Immature natural killer cell (primary cell): ENCODE measurements at regions not wholly inside any gene's neighbourhood (a gene's known extent, or its start where the extent isn't known, plus 50 kb on each side); places are given as distances from the start of the nearest gene placed in this dataset.

Experiments used
- DNase-seq, 3 donors: peaks; one replicate each; pipeline ENCODE4 v3.0.0; 2022; ENCODE audit warnings: mixed read lengths in 1 of 3
- H3K27ac Mint-ChIP-seq, 6 donors: one replicate each; pipeline ENCODE4 v1.8.0; 2020; ENCODE audit warnings: mixed read lengths in 6 of 6, mild to moderate bottlenecking in 5 of 6, inconsistent platforms in 4 of 6, moderate library complexity in 3 of 6
- H3K27me3 Mint-ChIP-seq, 3 donors: one replicate each; pipeline ENCODE4 v1.8.0; 2020 to 2021; ENCODE audit warnings: low read depth in 3 of 3, mild to moderate bottlenecking in 3 of 3, mixed read lengths in 3 of 3, moderate library complexity in 3 of 3, inconsistent platforms in 1 of 3
- H3K36me3 Mint-ChIP-seq, 3 donors: one replicate each; pipeline ENCODE4 v1.8.0; 2020; ENCODE audit warnings: mixed read lengths in 3 of 3, inconsistent platforms in 2 of 3, mild to moderate bottlenecking in 2 of 3
- H3K4me1 Mint-ChIP-seq, 2 donors: one replicate each; pipeline ENCODE4 v1.8.0; 2020; ENCODE audit warnings: inconsistent platforms in 2 of 2, mild to moderate bottlenecking in 2 of 2, mixed read lengths in 2 of 2, moderate library complexity in 1 of 2
- H3K4me3 Mint-ChIP-seq, 5 donors: one replicate each; pipeline ENCODE4 v1.8.0; 2020; ENCODE audit warnings: mild to moderate bottlenecking in 5 of 5, mixed read lengths in 5 of 5, inconsistent platforms in 3 of 5, moderate library complexity in 3 of 5
- H3K9me3 Mint-ChIP-seq, 6 donors: one replicate each; pipeline ENCODE4 v1.8.0; 2020; ENCODE audit warnings: mild to moderate bottlenecking in 6 of 6, mixed read lengths in 6 of 6, inconsistent platforms in 4 of 6, moderate library complexity in 3 of 6

GRCh38 chr11:92332986-92333385 is 108.4 kb downstream of the FAT3 start:
- Mint-ChIP-seq H3K36me3 (no peaks in the 10 kb centered on the region), H3K4me1 (no peaks in the 10 kb centered on the region), H3K27me3 (peaks cover 0 to 2% (median 1%) of the 10 kb centered on the region in 3 donors), H3K4me3 (no peak overlapping the region), H3K27ac (no peak overlapping the region), H3K9me3 (peaks cover 0 to 26% (median 4%) of the 10 kb centered on the region in 6 donors)
- DNase-seq, result no peak

- H3K27ac Mint-ChIP-seq, result no peak overlapping the region
- H3K36me3 Mint-ChIP-seq, result no peaks in the 10 kb centered on the region
- no peak overlapping the region for H3K4me3 Mint-ChIP-seq
- H3K9me3 Mint-ChIP-seq, result peaks cover 0 to 40% (median 9%) of the 10 kb centered on the region in 6 donors
- DNase-seq, result no peak
- no peaks in the 10 kb centered on the region for H3K4me1 Mint-ChIP-seq
- peaks cover 0 to 4% (median 0%) of the 10 kb centered on the region in 3 donors for H3K27me3 Mint-ChIP-seq
Observed at GRCh38 chr11:92340839-92341238, 116.2 kb downstream of the FAT3 start.

GRCh38 chr11:92342034-92342720 is 117.6 kb downstream of the FAT3 start:
- no peaks in the 10 kb centered on the region for H3K4me1 Mint-ChIP-seq
- DNase-seq, result no peak
- H3K9me3 Mint-ChIP-seq, result peaks cover 0 to 40% (median 11%) of the 10 kb centered on the region in 6 donors
- no peak overlapping the region for H3K27ac Mint-ChIP-seq
- H3K4me3 Mint-ChIP-seq, result no peak overlapping the region
- H3K27me3 Mint-ChIP-seq, result peaks cover 0 to 4% (median 0%) of the 10 kb centered on the region in 3 donors
- H3K36me3 Mint-ChIP-seq, result no peaks in the 10 kb centered on the region

- DNase-seq, result no peak
- Mint-ChIP-seq H3K27me3 (peaks cover 0 to 4% (median 0%) of the 10 kb centered on the region in 3 donors), H3K36me3 (no peaks in the 10 kb centered on the region), H3K4me1 (no peaks in the 10 kb centered on the region), H3K27ac (no peak overlapping the region), H3K9me3 (peaks cover 0 to 39% (median 12%) of the 10 kb centered on the region in 6 donors), H3K4me3 (no peak overlapping the region)
Observed at GRCh38 chr11:92342886-92343285, 118.3 kb downstream of the FAT3 start.

GRCh38 chr11:92346220-92346619 is 121.6 kb downstream of the FAT3 start:
- no peaks in the 10 kb centered on the region for H3K4me1 Mint-ChIP-seq
- no peak for DNase-seq
- H3K27ac Mint-ChIP-seq, result no peak overlapping the region
- peaks cover 0 to 4% (median 1%) of the 10 kb centered on the region in 3 donors for H3K27me3 Mint-ChIP-seq
- H3K9me3 Mint-ChIP-seq, result peaks cover 0 to 34% (median 9%) of the 10 kb centered on the region in 6 donors
- no peaks in the 10 kb centered on the region for H3K36me3 Mint-ChIP-seq
- no peak overlapping the region for H3K4me3 Mint-ChIP-seq

- no peaks in the 10 kb centered on the region for H3K4me1 Mint-ChIP-seq
- peaks cover 0 to 1% (median 0%) of the 10 kb centered on the region in 3 donors for H3K27me3 Mint-ChIP-seq
- H3K36me3 Mint-ChIP-seq, result no peaks in the 10 kb centered on the region
- peaks cover 0 to 34% (median 7%) of the 10 kb centered on the region in 6 donors for H3K9me3 Mint-ChIP-seq
- no peak for DNase-seq
- no peak overlapping the region for H3K4me3 Mint-ChIP-seq
- no peak overlapping the region for H3K27ac Mint-ChIP-seq
Observed at GRCh38 chr11:92347454-92347853, 122.8 kb downstream of the FAT3 start.

GRCh38 chr11:92349486-92350156 is 125.0 kb downstream of the FAT3 start:
- H3K9me3 Mint-ChIP-seq, result peaks cover 0 to 20% (median 10%) of the 10 kb centered on the region in 6 donors
- no peak overlapping the region for H3K27ac Mint-ChIP-seq
- DNase-seq, result no peak
- H3K4me3 Mint-ChIP-seq, result no peak overlapping the region
- no peaks in the 10 kb centered on the region for H3K36me3 Mint-ChIP-seq
- peaks cover 0 to 1% (median 0%) of the 10 kb centered on the region in 3 donors for H3K27me3 Mint-ChIP-seq
- no peaks in the 10 kb centered on the region for H3K4me1 Mint-ChIP-seq

- H3K27ac Mint-ChIP-seq, result no peak overlapping the region
- H3K9me3 Mint-ChIP-seq, result peaks cover 0 to 20% (median 3%) of the 10 kb centered on the region in 6 donors
- no peak for DNase-seq
- H3K4me1 Mint-ChIP-seq, result no peaks in the 10 kb centered on the region
- no peaks in the 10 kb centered on the region for H3K36me3 Mint-ChIP-seq
- no peak overlapping the region for H3K4me3 Mint-ChIP-seq
- no peaks in the 10 kb centered on the region for H3K27me3 Mint-ChIP-seq
Observed at GRCh38 chr11:92357344-92357743, 132.7 kb downstream of the FAT3 start.

GRCh38 chr11:92357841-92358240 is 133.2 kb downstream of the FAT3 start:
- peaks cover 0 to 16% (median 3%) of the 10 kb centered on the region in 6 donors for H3K9me3 Mint-ChIP-seq
- no peak overlapping the region for H3K4me3 Mint-ChIP-seq
- H3K4me1 Mint-ChIP-seq, result no peaks in the 10 kb centered on the region
- H3K36me3 Mint-ChIP-seq, result no peaks in the 10 kb centered on the region
- no peak for DNase-seq
- H3K27me3 Mint-ChIP-seq, result no peaks in the 10 kb centered on the region
- no peak overlapping the region for H3K27ac Mint-ChIP-seq

GRCh38 chr11:92361551-92361950 is 136.9 kb downstream of the FAT3 start:
- Mint-ChIP-seq H3K4me3 (no peak overlapping the region), H3K27me3 (peaks cover 0 to under 1% (median 0%) of the 10 kb centered on the region in 3 donors), H3K27ac (no peak overlapping the region), H3K4me1 (no peaks in the 10 kb centered on the region), H3K36me3 (no peaks in the 10 kb centered on the region), H3K9me3 (peaks cover 0 to 9% (median 6%) of the 10 kb centered on the region in 6 donors)
- no peak for DNase-seq

GRCh38 chr11:92362989-92363388 is 138.4 kb downstream of the FAT3 start:
- Mint-ChIP-seq H3K36me3 (no peaks in the 10 kb centered on the region), H3K4me1 (no peaks in the 10 kb centered on the region), H3K27ac (no peak overlapping the region), H3K4me3 (no peak overlapping the region), H3K27me3 (peaks cover 0 to 1% (median 0%) of the 10 kb centered on the region in 3 donors), H3K9me3 (peaks cover 0 to 9% (median 6%) of the 10 kb centered on the region in 6 donors)
- DNase-seq, result no peak

- Mint-ChIP-seq H3K27ac (no peak overlapping the region), H3K4me3 (no peak overlapping the region), H3K27me3 (peaks cover 0 to 1% (median 0%) of the 10 kb centered on the region in 3 donors), H3K36me3 (no peaks in the 10 kb centered on the region), H3K4me1 (no peaks in the 10 kb centered on the region), H3K9me3 (peaks cover 0 to 9% (median 5%) of the 10 kb centered on the region in 6 donors)
- DNase-seq, result no peak
Observed at GRCh38 chr11:92364177-92364576, 139.6 kb downstream of the FAT3 start.

GRCh38 chr11:92376146-92376599 is 151.6 kb downstream of the FAT3 start:
- Mint-ChIP-seq H3K9me3 (peaks cover 0 to 25% (median 7%) of the 10 kb centered on the region in 6 donors), H3K27me3 (peaks cover 0 to 2% (median 0%) of the 10 kb centered on the region in 3 donors), H3K4me3 (no peak overlapping the region), H3K27ac (no peak overlapping the region), H3K4me1 (no peaks in the 10 kb centered on the region), H3K36me3 (peaks cover 0 to 3% (median 0%) of the 10 kb centered on the region in 3 donors)
- no peak for DNase-seq

- Mint-ChIP-seq H3K27ac (no peak overlapping the region), H3K36me3 (peaks cover 0 to 3% (median 0%) of the 10 kb centered on the region in 3 donors), H3K9me3 (peaks cover 0 to 23% (median 7%) of the 10 kb centered on the region in 6 donors), H3K27me3 (peaks cover 0 to 2% (median 0%) of the 10 kb centered on the region in 3 donors), H3K4me1 (no peaks in the 10 kb centered on the region), H3K4me3 (no peak overlapping the region)
- DNase-seq, result no peak
Observed at GRCh38 chr11:92376680-92377079, 152.1 kb downstream of the FAT3 start.
